ENCODE measurements at regions not wholly inside any gene's neighbourhood (a gene's known extent, or its start where the extent isn't known, plus 50 kb on each side); places are given as distances from the start of the nearest gene placed in this dataset.

DNA sequence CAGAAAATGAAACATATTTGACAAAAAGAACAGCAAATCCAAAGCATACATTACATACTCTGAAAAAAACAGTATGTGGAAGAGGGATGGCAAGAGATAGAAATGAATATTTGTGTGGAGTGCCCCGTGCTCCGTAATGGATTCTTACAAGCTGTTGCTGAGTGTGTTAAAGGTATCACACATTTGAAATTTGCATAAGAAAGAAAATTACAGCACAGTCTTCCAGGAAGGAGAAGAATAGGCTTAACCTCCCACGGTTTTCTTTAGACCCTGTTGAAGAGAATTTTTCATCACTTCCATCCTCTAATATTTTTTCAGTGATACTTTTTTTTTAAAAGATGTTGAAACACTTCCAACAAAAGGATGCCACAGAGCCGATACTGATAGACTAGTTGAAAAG lies 1489.4 kb downstream of the RAPGEF2 start:
- no peak for TF ChIP-seq GATA3 (IDR thresholded peaks at IDR 0.05; ENCODE audit: low read depth, low read length)
- no peak for TF ChIP-seq GATA2 (IDR thresholded peaks at IDR 0.05; ENCODE audit: low read depth, low read length)
